ENCODE measurements at regions not wholly inside any gene's neighbourhood (a gene's known extent, or its start where the extent isn't known, plus 50 kb on each side); places are given as distances from the start of the nearest gene placed in this dataset.

GRCh38 chr11:45435706-45436105 is 149.6 kb upstream of the SYT13 start:
- DNase-seq = no peak

- DNase-seq = no peak
Measured at GRCh38 chr11:45432910-45433309, 146.8 kb upstream of the SYT13 start.

GRCh38 chr11:45432100-45432499 is 146.0 kb upstream of the SYT13 start:
- DNase-seq = no peak

- no peak for DNase-seq
Measured at GRCh38 chr11:45431046-45432018, 145.2 kb upstream of the SYT13 start.

GRCh38 chr11:45430361-45430760 is 144.2 kb upstream of the SYT13 start:
- DNase-seq = no peak

GRCh38 chr11:45429719-45430118 is 143.6 kb upstream of the SYT13 start:
- DNase-seq = no peak

- no peak for DNase-seq
Measured at GRCh38 chr11:45428541-45429230, 142.5 kb upstream of the SYT13 start.

- no peak for DNase-seq
Measured at GRCh38 chr11:45428116-45428515, 142.0 kb upstream of the SYT13 start.

- DNase-seq = no peak
Measured at GRCh38 chr11:45424411-45425180, 138.5 kb upstream of the SYT13 start.

GRCh38 chr11:45423475-45424120 is 137.5 kb upstream of the SYT13 start:
- DNase-seq = no peak

GRCh38 chr11:45423036-45423435 is 136.9 kb upstream of the SYT13 start:
- DNase-seq = no peak

GRCh38 chr11:45414088-45414487 is 127.9 kb upstream of the SYT13 start:
- no peak for DNase-seq

- DNase-seq = no peak
Measured at GRCh38 chr11:45413156-45413858, 127.2 kb upstream of the SYT13 start.

- no peak for DNase-seq
Measured at GRCh38 chr11:45412521-45412920, 126.4 kb upstream of the SYT13 start.

- no peak for DNase-seq
Measured at GRCh38 chr11:45412051-45412471, 125.9 kb upstream of the SYT13 start.

- no peak for DNase-seq
Measured at GRCh38 chr11:45411228-45411946, 125.2 kb upstream of the SYT13 start.

- no peak for DNase-seq
Measured at GRCh38 chr11:45410391-45411227, 124.5 kb upstream of the SYT13 start.

GRCh38 chr11:45409587-45409986 is 123.4 kb upstream of the SYT13 start:
- DNase-seq = no peak

GRCh38 chr11:45407226-45407625 is 121.1 kb upstream of the SYT13 start:
- DNase-seq = no peak

GRCh38 chr11:45405916-45406670 is 120.0 kb upstream of the SYT13 start:
- no peak for DNase-seq

All from NCI-H345 (cell line).